LNCaP clone FGC (cell line): ENCODE measurements at regions not wholly inside any gene's neighbourhood (a gene's known extent, or its start where the extent isn't known, plus 50 kb on each side); places are given as distances from the start of the nearest gene placed in this dataset.

Experiments used
- DNase-seq: peaks from one replicate; pipeline ENCODE4 v3.0.0-alpha.2; 2011; ENCODE audit warnings: low read depth
- H3K4me3 ChIP-seq: 2 replicates; pipeline ENCODE4 v1.5.1; 2011; ENCODE audit warnings: mild to moderate bottlenecking, low read depth, low read length, control low read depth
- TF ChIP-seq, protein P1 (sequence below): IDR thresholded peaks from 2 replicates; pipeline ENCODE4 v1.5.1; 2012; ENCODE audit warnings: mild to moderate bottlenecking; ENCODE audit not compliant: control insufficient read depth, insufficient read depth; ENCODE audit errors: extremely low read depth

DNA sequence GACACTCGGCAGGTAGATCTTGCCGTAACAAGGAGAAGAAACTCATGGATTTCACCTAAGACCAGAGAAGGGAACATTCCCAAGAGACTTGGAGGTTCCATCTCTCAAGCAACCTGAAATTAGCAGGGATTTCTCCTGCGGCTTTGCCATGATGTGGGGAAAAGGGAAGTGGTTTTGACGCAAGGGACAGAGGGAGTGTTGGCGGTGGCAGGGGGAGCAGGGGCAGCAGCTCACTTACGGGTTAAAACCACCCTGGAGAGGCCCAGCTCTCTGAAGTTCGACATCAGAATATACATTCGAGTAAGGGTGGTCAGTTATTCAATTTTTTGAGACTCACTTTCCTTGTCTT lies 76.1 kb upstream of the POMP start:
- DNase-seq, result no peak
- TF ChIP-seq, protein P1, sequence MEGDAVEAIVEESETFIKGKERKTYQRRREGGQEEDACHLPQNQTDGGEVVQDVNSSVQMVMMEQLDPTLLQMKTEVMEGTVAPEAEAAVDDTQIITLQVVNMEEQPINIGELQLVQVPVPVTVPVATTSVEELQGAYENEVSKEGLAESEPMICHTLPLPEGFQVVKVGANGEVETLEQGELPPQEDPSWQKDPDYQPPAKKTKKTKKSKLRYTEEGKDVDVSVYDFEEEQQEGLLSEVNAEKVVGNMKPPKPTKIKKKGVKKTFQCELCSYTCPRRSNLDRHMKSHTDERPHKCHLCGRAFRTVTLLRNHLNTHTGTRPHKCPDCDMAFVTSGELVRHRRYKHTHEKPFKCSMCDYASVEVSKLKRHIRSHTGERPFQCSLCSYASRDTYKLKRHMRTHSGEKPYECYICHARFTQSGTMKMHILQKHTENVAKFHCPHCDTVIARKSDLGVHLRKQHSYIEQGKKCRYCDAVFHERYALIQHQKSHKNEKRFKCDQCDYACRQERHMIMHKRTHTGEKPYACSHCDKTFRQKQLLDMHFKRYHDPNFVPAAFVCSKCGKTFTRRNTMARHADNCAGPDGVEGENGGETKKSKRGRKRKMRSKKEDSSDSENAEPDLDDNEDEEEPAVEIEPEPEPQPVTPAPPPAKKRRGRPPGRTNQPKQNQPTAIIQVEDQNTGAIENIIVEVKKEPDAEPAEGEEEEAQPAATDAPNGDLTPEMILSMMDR, result no peak
- no peak overlapping the region for H3K4me3 ChIP-seq

DNA sequence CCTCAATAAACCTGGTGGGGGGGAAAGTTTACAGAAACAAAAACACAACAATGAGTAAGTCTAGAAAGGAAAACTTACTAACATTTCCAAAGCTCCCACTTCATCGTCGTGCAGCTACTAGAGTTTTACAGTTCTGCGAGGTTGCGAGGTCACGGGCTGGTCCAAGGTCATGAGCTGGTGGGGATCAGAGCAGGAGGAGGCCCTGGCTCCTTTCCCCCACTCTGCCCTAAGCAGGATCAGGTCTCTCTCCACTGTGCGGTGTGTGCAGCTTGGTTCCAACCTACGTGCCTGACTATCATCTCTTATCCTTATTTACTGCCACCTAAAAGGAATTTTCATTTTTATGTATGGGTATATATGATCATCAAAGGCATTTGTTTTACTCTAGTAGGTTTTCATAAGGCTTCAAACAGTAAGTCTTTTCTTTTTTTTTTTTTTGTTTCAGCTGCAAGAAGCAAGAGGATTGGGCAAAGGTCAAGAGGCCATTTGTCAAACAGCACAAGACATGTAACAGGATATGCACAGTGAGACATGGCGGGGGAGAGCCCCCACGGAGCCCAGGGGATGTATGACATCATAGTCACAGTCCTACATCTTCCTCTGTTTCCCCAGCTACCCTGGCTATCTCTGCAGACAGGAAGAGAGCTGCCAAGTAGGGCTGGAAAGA lies 76.6 kb upstream of the POMP start:
- TF ChIP-seq, protein P1, result no peak
- no peak overlapping the region for H3K4me3 ChIP-seq
- DNase-seq, result no peak

DNA sequence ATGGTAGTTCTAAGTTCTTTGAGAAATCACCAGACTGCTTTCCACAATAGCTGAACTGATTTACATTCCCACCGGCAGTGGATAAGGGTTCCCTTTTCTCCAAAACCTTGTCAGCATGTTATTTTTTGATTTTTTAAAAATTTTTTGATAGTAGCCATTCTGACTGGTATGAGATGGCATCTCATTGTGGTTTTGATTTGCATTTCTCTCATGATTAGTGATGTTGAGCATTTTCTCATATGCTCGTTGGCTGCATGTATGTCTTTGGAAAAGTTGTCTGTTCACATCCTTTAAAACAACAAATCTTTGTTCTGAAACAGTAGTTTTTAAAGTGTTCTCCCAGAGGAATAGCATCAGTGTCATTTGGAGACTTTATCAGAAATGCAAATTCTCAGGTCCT lies 77.5 kb upstream of the POMP start:
- DNase-seq, result no peak
- TF ChIP-seq, protein P1, result no peak
- H3K4me3 ChIP-seq, result no peak overlapping the region

DNA sequence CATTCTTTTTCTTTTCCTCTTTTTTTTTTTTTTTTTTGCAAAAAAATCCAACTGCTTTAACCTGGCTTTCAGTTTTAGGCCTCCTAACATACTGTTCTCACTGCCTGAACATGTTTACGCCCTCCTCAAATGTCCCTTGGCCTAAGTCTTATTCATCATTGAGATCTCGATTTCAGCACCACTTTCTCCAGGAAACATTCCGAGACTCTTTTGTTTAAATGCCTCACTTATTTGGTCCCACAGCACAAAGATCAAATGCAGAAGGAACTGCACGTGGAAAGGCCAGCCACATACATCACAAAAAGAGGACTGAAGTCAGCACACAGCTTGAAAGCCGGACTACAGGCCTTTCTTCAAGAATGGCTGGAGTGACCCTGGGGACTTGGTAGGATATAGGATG lies 79.2 kb upstream of the POMP start:
- no peak overlapping the region for H3K4me3 ChIP-seq
- no peak for DNase-seq
- TF ChIP-seq, protein P1, result no peak

DNA sequence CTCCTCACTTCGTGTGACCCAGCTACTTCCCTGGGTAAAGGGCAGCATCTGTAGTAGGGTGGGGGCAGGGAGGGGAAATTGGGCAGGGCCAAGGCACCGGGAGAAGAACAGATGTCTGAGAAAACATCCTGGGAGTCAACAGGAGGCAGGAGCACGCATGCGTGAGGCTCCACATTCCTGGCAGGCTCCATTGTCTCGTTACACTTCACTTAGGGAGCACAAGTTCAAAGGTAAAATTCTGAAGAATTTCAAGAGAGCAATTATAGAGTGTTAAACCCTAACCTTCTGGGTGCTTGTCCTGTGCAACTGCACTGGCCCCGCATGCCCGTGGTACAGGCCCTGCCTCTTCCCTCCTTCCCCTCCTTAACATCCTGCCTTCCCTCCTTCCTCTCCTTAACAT lies 79.6 kb upstream of the POMP start:
- H3K4me3 ChIP-seq, result no peak overlapping the region
- no peak for DNase-seq
- TF ChIP-seq, protein P1, result no peak

DNA sequence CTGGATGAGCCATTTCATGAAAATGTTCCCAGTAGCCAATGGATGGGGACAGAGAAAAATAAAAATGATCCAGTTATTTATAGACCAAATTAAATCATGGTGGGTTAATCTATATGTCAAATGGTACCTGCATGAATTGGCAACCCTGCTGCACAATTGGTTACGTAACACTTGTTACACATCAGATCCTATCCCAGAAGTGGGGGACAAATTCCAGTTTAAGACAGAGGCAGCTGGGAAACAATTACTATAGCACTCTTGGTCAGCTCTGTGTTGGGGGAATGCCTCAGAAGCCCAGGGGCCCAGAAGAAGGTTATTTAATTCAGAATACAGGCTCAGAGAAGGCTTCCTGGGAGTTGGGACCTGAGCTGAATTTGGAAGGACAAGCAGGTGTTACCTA lies 81.1 kb upstream of the FLT1 start:
- H3K4me3 ChIP-seq, result no peak overlapping the region
- no peak for DNase-seq
- TF ChIP-seq, protein P1, result no peak

DNA sequence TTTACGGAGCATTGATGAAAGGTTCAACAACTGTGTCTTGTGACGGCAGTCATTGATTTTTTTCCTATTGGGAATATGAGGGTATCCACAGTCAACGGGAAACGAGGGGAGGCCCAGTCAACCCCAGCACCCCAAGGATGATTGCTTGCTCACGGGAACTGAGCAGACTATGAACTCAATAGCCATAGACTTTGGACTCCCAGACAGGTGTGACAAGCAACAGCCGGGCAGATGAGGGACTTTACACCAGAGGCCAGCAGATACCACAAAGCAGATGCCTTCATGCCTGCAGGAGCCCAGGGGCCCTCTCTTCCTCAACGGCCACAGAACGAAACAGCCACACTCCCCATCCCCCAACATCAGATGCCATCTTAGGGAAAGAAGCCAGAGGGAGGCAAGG lies 80.3 kb upstream of the FLT1 start:
- TF ChIP-seq, protein P1, result no peak
- DNase-seq, result no peak
- H3K4me3 ChIP-seq, result no peak overlapping the region
